AML-193 (cell line): ENCODE measurements at regions not wholly inside any gene's neighbourhood (a gene's known extent, or its start where the extent isn't known, plus 50 kb on each side); places are given as distances from the start of the nearest gene placed in this dataset.

Experiments
- DNase-seq, 2 experiments: peaks; one replicate each; lab custom pipeline; 2025; lab: John Stamatoyannopoulos, UW

DNA sequence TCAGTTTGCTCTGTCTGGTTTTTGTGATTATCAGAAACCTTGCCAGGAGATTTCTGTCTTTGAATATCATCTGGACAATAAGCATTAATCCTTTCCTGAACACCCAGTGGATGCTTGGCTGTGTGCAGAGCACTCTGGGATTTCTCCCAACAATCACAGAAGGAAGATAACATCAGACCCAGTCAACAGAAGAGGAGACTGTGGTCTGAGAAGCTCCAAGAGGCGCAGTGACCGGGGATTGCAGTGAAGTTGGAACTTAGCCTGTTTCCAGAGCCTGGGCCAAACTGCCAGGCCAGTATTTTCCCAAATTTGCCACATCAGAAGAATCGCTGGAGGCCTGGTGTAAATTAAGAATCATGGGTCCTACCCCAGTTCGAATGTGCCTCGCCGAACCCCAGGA, 264.7 kb downstream of the C16orf95 start:
- no peak for DNase-seq

DNA sequence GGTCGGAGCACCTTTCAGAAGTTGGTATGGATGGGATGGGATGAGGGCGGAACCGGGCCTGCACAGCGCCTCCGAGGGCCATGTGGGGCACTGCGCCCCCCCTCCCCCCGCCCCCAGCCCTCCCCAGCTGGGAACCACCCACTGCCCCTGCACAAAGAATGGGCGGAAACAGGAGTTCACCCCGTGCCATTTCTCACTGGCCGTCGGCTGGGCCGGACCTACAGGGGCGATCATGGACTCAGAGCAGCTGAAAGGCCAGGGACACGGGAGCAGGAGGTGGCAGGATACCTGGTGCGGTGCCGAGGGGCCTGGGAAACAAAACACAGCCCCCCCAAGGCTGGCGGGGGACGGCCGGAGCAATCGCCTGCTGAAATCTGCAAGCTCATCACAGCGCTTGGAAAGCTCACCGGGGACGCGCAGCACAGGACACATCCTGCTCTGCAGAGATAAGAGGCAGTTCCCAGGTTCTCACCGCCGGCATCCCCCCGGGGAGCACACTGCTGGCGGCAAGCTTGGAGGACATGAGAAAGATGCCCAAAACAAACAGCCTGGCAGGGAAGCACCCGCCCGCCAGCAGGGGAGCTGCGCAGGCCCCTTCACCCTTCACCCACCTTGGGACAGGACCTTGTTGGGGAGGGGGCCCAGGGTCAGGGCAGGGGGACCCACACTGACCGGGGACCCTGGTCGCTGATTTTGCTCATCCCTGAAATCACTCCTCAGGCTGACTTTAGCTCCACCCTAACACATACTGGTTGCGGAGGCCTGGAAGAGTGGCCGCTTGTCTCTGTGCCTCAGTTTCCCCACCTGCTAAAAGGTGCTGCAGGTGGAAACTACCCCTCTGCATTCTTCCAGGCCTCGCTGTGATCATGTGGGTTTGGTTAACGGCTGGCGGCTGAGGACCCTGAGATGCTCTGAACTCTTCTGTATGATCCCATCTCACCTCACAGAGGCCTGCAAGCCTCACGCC, 263.9 kb downstream of the C16orf95 start:
- DNase-seq = no peak

DNA sequence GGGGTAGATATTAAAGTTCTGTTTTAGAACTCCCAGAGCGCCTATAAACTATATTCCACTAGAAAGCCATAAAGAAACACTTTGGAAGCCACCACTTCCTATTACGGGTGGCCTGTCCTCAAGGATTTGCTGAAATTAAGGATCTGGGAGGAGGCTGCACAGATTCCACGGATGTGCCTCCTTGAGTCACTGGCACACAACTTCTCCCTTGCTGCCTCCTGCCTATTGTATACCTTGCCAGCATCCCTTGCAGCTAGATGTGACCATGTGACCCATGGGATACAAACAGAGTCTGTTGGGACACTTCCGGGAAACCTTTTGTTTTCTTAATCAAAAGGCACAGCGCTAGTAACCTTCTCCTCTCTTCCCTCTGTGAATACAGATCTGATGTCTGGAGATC, 263.0 kb downstream of the C16orf95 start:
- DNase-seq = no peak

DNA sequence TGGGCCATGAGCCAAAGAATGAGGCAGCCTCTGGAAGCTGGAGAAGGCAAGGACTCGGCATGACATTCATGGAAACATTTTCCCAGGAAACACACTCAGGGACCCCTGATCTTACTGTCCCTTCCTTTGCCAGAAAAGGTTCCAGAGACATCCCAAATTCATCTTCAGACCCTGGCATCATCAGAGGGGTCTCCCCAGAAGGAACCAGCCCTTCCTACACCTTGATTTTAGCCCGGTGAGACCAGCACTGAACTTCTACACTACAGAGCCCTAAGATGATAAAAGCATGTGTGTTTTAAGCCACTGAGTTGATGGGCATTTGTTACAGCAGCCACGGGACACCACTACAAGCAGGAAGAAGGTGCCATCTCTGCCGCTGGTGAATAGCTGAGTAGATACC, 262.3 kb downstream of the C16orf95 start:
- DNase-seq = no peak

DNA sequence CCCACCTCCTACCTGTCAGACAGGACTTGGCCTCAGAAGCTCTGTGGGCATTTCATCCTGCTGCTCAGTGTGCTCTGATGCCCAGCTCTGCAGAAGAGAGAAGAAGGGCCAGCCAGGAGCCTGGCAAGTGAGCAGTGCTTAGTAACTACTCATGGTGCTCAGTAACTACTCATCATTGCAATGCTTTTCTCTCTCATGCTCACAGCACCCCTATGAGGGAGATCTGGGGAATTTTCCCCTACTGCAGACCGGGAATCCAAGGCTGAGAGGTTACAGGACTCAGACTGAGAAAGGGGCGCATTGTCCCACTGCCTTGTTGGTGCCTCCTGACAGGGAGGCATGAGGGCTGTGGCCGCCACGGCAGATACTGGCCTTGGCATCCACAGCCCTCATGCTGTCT, 261.1 kb downstream of the C16orf95 start:
- DNase-seq = no peak

DNA sequence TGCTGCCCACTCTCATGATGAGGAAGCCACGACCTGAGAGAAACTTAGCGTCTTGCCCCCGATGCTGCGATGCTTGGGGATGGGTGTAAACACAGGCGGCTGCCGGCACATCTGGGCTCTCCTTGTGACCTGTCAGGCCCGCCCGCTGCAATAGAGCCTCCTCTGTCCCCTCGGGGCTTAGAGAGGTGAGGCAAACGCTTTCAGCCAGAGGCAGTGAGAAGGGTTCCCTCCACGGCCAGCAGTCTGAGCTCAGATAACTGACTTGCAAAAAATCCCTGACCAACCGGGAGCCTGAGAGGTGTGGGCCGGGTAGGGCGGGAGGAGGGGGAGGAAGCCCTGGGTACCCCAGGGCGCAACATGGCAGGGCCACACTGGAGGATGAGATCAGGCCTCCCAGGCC, 260.6 kb downstream of the C16orf95 start:
- DNase-seq = no peak

DNA sequence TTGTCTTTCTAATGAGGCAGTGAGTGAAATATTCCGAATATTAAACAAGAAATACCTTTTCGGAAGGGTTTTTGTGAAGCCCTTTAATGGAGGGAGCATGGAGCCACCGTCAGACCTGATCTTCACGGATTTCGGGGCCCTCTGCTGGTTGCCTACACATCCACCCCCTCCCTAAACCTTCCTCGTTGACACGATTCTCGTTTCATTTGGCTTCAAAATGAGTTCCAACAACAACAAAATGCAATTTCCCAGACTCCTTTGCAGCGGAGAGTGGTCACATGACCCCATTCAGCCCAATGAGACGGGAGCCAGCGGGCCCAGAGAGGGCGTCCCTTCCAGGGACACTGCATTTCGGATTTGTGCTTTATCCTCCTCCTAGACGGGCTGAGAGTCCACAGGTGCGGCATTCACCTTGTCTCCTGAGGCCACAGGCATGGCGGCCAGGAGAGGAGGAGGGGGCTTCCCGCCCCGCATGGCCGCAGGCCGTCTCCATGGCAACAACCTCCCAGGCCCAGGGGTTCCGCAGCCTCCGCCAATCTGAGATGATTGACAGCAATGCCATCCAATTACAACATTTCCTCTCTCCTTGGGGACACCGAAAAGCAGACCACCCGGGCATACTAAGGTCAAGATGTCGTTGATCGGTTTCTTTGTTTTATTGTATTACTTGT, 259.8 kb downstream of the C16orf95 start:
- DNase-seq = no peak

DNA sequence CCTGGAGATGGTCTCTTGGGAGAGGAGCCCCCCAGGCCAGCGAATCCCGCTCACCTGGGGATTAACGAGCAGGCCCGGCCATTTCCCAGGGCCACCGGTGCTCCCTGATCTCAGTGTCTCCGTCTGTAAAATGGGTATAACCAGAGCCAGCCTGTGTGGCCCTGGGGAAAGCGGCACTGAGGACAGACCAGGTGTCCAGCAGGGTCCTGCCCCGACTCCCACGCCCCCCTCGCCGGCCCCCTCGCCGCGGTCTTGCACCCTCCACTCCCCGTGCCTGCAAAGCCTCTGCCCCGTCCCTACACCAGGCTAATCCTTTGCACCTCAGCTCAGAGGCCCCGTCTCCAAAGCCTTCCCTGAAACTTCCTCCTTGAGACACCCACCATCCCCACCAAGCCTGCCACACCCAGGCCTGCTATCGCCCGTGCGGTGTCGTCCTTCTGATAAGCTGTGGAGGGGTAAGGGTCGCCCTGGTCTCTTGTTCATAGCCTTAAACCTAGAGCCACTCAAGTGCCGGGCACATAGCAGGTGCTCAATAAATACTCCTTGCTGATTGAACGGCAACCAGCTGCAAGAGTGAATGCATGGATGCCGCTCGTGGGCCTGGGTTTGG, 259.1 kb downstream of the C16orf95 start:
- DNase-seq = no peak

DNA sequence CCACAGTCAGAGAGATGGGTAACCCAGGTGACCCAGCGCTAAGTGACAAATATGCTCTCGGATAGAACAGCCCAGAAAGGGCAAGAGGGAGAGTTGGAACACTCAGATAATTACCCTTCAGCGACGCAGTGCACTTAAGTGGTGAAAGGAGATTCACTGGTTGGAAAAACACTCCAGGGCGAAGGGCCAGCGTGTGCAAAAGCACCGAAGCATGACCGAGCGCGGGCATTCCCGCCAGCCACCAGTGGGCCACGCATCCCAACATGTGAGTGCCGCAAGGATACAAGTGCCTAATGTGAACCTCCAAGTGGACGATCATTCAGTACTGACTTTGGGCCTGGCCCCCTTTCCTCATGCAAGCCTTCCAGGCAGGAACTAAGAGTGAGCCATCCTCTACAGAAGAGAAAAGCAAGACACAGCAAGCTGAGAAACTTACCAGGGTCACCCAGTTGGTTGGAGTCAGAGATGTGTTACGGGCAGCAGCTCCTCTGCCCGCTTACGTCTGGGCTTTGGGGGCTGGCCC, 258.4 kb downstream of the C16orf95 start:
- no peak for DNase-seq

DNA sequence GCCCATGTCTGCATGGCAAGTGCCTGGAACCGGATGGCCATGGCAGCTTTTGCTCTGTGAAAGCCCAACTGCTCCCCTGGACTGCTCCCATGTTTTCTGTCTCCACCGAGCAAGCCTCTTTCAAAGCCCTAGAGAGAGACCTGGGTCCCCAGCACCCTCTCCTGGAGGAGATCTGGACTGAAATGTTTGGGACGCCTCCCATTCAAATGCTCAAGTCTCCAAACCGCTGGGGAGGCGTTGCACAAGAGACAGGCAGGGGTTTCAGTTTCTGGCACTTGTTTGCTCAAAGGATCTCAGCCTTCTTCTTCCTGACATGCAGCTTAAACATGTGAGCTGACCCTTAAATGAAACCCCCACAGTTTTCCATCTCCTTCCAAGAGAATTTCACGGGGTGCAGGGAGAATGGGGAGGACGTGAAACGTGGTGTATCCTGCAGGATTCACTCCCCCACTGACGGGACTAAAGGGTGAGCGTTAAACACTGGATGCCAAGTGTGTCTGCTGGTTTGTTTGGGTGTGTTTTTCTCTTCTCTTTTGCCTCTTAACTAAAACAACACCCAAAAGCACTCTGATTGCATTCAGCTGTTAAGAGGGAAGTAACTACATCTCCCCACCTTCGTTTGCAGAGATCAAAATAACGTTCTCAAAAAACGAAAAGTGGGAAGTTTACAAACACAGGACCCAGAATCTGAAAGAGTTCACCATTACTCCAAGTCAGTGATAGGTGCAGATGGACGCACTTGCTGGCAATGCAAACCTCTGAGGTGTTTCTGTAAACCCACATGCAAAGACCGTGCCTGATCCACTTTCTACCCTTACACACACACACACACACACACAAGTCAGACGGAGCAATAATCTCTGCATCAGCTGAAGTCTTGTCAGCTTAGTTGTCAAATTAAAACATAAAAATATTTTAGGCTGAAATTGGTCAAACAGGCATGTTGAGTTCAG, 256.9 kb downstream of the C16orf95 start:
- DNase-seq = peak in 1 of 2 experiments; percentile 1

DNA sequence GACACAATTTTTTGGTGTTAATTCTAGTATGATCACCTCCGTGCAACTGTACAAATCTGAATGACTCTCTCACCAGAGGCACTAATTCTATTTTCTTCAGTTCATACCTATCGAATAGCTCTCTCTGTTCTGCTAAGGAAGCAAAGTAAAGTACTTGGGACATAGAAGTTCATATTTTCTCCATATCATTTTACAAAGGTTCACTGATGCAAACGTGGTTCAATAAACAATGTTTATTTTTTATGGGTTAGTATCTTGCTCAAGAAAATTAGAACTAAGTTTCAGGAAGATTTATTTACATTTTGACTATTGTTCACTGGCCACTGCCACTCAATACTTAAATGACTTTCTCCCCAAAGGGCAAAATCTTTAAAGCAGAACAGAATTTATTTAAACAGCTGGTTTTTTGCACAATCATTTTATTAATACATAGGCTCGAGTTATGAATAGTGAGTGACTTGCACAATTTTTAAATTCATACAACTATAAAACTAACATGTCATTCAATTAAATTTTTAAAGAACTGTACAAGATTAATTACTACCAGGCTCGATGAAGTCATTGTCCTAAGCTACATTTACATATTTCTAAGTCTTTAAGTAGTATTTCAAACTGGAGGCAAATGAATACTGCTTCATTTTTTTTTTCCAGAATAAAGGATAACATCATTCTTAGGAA, 255.8 kb downstream of the C16orf95 start:
- DNase-seq = no peak

DNA sequence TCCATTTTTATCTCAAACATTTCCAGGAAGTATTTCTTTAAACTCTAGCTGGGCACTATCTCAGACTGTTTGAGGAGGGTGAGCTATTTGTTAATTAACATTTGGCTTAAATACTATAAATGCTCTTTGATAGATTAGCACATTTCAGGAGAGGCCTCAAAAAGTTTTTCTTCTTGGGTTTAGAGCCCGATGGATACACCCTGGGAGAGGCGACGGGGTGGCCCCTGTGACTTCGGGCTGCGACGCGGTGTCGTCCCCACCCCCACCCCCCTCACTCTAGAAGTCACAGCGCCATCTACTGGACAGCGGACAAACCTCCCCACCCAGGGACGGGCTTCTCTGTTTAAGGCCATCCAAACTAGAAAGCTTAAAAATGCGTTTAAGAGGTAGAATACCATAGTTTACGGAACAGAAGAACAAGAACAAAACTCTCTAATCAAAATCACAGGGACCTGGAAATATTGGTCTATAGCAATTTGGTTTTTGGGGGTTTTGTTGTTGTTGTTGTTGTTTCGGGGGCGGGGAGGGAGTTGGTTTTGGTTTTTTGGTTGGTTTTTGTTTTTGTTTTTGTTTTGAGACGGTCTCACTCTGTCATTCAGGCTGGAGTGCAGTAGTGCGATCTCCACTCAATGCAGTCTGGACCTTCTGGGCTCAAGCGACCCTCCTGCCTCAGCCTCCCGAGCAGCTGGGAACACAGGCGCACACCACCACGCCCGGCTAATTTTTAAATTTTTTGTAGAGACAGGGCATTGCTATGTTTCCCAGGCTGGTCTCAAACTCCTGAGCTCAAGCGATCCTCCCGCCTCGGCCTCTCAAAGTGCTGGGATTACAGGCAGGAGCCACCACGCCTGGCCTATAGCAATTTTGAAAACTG, 254.4 kb downstream of the C16orf95 start:
- peak; percentile 29 to 47 for DNase-seq

DNA sequence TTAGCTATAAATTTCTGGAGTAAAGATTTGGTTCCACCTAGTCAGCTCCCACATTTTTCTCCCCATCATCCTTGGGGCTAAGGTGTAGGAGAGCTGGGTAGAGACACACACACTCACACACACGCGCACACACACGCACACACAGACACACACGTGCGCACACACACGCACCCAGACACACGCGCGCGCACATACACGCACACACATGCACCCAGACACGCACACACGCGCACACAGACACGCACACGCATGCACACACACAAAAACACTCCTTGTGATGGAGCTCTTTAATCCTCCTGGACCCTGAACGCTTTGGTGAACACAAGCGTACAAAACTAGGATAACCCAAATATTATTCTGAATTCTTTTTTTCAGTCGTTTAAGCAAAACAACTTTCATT, 253.6 kb downstream of the C16orf95 start:
- DNase-seq = no peak

DNA sequence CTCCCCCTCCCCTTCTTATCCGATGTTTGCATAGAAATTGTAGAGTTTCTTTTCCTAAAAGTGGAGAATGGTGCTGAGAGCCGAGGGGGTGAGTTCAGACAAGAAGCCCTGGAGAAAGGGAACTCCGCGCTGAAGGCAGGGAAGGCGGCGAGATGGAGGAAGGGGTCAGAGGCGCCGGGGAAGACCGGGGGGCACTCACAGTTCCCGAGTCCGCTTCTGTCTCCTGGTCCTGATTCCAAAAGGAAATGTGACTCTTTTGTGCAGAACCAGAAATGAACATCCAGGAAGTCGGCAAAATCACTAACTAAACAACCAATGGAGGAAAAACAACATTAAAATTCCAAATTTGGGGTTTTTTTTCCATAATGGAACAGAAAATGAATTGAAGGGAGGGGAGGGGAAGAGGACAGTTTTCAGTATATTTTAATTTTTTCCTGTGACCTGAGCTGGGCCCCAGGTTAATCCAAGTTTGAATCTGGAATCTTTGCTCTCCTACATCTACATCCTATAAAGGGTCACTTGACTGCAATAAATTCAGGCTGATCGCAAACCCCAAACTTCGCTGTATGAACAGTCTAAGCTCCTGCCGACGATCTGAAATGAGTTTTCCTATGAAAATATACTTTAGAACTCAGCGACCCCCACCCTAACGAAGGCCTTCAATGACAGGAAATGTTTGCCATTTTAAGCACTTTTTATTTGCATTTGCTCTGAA, 252.3 kb downstream of the C16orf95 start:
- no peak for DNase-seq

DNA sequence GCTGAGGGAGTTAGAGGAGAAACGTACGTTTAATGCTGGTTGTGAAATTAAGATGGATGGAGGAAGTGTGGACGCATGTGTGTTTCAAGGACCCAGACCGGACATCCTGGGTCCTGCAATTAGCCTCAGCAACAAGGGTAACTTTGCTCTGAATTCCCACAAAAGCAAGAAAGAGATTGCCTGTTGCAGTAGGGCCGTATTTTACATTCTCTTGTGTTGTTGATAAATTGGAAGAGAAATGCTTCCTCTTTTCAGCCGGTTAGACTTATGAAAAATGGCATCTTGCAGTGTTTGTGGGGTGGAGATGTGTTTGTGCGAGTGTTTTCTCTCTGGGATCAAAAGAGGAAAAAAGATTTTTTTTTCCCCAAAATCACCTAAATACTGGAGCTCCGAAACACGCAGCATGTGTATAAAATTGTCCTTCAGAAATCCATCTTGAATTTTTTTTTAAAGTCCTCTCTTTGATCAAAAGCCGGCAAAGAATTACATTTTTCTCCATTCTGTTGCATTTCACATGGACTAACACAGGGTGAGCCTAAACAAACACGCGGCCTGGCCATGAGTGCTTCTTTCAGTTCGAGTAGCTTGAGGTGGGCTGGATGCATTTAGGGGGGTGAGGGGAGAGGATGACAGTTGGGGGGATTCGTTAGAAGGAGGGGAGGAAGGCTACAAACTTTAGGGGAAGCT, 251.6 kb downstream of the C16orf95 start:
- DNase-seq = peak; percentile 22 to 33

DNA sequence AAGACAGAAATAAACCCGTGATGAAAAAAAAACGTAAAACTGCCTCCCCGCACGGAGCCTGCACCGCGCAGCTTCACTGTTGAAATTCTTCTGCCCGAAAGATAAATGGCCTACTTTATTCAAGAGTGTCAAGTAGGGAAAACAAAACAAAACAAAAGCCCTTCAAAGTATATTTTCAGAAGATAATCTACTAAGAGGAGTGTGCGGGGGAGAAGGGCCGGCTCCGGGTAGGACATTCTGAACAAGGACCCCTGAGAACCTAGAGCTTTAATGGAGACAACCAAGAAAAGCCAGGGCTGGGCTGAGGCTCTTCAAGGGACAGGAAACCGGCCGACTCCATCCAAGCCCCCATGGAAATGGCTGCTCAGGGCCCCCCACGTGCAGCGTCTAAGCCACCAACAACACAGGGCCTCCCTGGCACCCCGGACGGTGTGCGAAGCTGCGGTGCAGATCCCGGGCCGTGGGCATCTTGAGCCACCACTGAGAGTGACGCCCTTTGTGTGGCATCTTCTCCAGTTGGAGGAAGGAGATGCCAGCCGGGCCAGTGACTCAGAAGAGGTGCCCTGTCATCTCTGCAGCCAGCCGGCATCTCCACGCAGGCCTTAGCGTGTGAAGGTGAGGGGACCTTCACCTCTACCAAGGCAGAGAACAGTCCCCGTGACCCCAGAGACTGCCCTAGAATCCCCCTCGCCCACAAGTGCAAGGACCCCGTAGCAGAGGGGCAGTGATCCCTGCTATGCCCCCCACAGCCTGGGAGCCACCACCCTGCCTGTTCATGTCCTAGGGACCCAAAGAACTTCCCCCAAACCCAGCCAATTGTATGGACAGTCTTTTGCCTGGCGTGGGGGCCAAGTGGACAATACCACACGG, 250.8 kb downstream of the C16orf95 start:
- DNase-seq = no peak

DNA sequence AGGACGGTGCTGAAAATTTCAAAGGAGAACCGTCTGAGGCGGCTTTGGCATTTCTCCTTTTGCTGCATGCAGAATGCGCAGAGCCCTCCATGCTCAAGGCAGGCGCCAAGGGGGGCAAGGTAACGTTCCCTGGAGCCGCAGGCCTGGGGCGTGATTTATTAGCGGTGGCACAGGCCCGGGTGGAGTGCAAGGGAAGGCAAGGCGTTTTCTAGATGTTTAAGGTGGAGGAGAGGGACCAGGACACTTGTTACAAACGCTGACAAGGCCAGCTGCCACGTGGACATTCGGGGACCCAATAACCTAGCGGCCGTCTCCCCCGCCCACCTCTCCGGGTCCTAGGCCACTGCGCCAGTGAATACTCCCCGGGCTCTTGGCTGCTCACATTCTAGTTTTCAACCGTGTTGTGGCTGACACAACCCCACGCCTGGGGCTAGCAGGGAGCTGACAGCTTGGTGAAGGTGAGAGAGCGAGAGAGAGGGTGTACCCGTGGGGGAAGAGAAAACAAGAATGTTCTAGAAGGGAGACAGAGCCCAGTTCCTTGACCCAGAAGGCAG, 250.1 kb downstream of the C16orf95 start:
- DNase-seq = no peak
